Uterus (tissue), 3 donors: ENCODE measurements at regions not wholly inside any gene's neighbourhood (a gene's known extent, or its start where the extent isn't known, plus 50 kb on each side); places are given as distances from the start of the nearest gene placed in this dataset.

Experiments used
- DNase-seq, 2 donors: peaks; one replicate each; pipeline ENCODE4 v3.0.0-alpha.2; 2019 to 2020
- H3K27ac ChIP-seq, 2 donors: fragments of 200-600 bp; sonication (generic); 1 replicate in 1 of 2; 2 replicates in 1 of 2; pipeline ENCODE4 v1.5.1; 2016 to 2018
- H3K27me3 ChIP-seq, 2 donors: fragments of 200-600 bp; sonication (generic); one replicate each; pipeline ENCODE4 v1.5.1; 2018 to 2019; ENCODE audit warnings: control low read depth in 1 of 2
- H3K36me3 ChIP-seq, 2 donors: fragments of 200-600 bp; sonication (generic); one replicate each; pipeline ENCODE4 v1.5.1; 2019; ENCODE audit warnings: control low read depth in 1 of 2
- H3K4me1 ChIP-seq, 2 donors: fragments of 200-600 bp; sonication (generic); one replicate each; pipeline ENCODE4 v1.5.1; 2018 to 2019; ENCODE audit warnings: control low read depth in 1 of 2
- H3K4me3 ChIP-seq, 2 donors: fragments of 200-600 bp; sonication (generic); 1 replicate in 1 of 2; 2 replicates in 1 of 2; pipeline ENCODE4 v1.5.1; 2018 to 2019; ENCODE audit warnings: mild to moderate bottlenecking in 1 of 2
- H3K9me3 ChIP-seq, 2 donors: fragments of 200-600 bp; sonication (generic); one replicate each; pipeline ENCODE4 v1.5.1; 2019; ENCODE audit warnings: control low read depth in 1 of 2
- POLR2A ChIP-seq, 2 donors: fragments of 450-650 bp; IDR thresholded peaks; one replicate each; pipeline ENCODE4 v1.6.1; 2016; ENCODE audit warnings: antibody characterized with exemption in 2 of 2, mild to moderate bottlenecking in 1 of 2, moderate library complexity in 1 of 2
- intact Hi-C: fragments of 100-400 bp; cut with DNase I; formaldehyde crosslinking; loops from one replicate; pipeline ENCODE4 v1.15.1; 2023; ENCODE audit warnings: low total_unique reads
- TF ChIP-seq, protein P1 (sequence below), 4 experiments: fragments of 200-600 bp in 2 of 4; fragments of 450-650 bp in 2 of 4; sonication (generic) in 2 of 4; IDR thresholded peaks; one replicate each; pipeline ENCODE4 v1.5.1; 2016 to 2019; ENCODE audit warnings: antibody characterized with exemption in 4 of 4, mild to moderate bottlenecking in 2 of 4, moderate library complexity in 1 of 4
- donor health status: DM: yes; HTN: yes; CAD: no.

DNA sequence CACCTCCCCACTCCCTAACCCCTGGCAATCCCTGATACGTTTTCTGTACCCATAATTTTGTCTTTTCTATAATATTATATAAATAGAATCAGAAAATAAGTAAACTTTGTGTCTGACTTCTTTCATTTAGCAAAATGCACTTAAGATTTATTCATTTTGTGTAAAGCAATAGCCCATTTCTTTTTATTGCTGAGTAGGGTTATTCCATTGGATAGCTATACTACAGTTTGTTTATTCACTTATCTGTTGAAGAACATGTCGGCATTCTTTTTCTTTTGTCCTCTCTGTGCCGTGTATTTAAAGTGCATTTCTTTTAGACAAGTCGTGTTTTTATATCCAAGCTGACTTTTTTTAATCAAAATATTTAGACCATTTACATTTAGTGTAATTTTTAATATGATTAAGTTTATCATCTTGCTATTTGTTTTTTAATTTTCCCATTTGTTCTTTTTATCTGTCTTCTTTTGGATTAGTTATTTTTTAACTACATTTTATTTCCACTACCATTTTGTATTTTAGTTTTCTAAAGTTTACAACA lies 176.4 kb upstream of the TSHZ3 start:
- TF ChIP-seq POLR2A (IDR thresholded peaks at IDR 0.05) = no peak
- TF ChIP-seq, protein P1, sequence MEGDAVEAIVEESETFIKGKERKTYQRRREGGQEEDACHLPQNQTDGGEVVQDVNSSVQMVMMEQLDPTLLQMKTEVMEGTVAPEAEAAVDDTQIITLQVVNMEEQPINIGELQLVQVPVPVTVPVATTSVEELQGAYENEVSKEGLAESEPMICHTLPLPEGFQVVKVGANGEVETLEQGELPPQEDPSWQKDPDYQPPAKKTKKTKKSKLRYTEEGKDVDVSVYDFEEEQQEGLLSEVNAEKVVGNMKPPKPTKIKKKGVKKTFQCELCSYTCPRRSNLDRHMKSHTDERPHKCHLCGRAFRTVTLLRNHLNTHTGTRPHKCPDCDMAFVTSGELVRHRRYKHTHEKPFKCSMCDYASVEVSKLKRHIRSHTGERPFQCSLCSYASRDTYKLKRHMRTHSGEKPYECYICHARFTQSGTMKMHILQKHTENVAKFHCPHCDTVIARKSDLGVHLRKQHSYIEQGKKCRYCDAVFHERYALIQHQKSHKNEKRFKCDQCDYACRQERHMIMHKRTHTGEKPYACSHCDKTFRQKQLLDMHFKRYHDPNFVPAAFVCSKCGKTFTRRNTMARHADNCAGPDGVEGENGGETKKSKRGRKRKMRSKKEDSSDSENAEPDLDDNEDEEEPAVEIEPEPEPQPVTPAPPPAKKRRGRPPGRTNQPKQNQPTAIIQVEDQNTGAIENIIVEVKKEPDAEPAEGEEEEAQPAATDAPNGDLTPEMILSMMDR (IDR thresholded peaks at IDR 0.05) = no peak
- peaks cover 0 to 12% of the 10 kb centered on the region in 2 donors for H3K9me3 ChIP-seq
- intact Hi-C loops = no loop called here
- no peak for DNase-seq
- no peaks in the 10 kb centered on the region for H3K27me3 ChIP-seq
- H3K27ac ChIP-seq = no peak overlapping the region
- H3K4me3 ChIP-seq = no peak overlapping the region
- H3K4me1 ChIP-seq = no peaks in the 10 kb centered on the region
- no peaks in the 10 kb centered on the region for H3K36me3 ChIP-seq

DNA sequence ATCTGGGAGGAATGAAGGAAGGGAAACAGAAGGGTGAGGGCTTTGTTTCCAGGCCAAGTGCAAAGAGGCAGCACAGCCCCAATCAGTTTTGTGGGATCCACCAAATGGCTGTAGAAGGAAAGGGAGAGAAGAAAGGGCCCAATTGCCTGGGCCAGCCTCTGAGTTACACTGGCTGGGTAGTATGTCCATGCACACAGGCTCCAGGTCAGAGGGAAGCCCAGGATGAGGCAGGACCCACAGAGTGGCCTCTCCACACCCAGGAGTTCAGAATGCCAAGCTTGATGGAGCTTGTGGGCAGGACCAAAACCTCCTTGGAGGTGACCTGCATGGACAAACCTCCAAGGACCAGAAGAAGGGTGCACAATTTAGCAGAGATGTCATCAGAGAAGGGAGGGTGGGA lies 178.2 kb upstream of the TSHZ3 start:
- no peak overlapping the region for H3K4me3 ChIP-seq
- TF ChIP-seq POLR2A (IDR thresholded peaks at IDR 0.05) = no peak
- TF ChIP-seq, protein P1 (IDR thresholded peaks at IDR 0.05) = no peak
- DNase-seq = no peak
- no peaks in the 10 kb centered on the region for H3K36me3 ChIP-seq
- peaks cover 0 to 12% of the 10 kb centered on the region in 2 donors for H3K9me3 ChIP-seq
- H3K27ac ChIP-seq = no peak overlapping the region
- no peaks in the 10 kb centered on the region for H3K4me1 ChIP-seq
- intact Hi-C loops = no loop called here
- no peaks in the 10 kb centered on the region for H3K27me3 ChIP-seq

DNA sequence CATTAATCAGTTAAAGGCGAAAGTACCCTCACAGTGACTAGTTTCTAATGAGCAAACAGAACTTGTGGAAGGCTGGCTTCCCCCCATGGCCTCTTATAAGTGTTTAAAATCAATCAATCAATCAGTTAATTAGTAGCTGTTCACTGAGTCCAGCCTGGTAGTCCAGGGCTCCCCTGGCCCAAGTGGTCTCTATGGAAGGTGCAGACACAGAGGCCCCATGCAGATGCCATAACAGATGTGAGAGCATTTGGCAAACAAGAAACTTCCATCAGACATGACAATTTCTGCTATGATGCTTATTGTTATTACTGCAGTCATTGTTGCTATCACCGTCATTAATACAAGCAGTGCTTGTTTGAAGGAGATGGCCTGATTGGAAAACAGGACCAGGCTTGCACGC lies 179.0 kb upstream of the TSHZ3 start:
- no peak for DNase-seq
- H3K27me3 ChIP-seq = no peaks in the 10 kb centered on the region
- H3K27ac ChIP-seq = no peak overlapping the region
- H3K36me3 ChIP-seq = no peaks in the 10 kb centered on the region
- no peaks in the 10 kb centered on the region for H3K4me1 ChIP-seq
- intact Hi-C loops = no loop called here
- no peak overlapping the region for H3K4me3 ChIP-seq
- no peak for TF ChIP-seq POLR2A (IDR thresholded peaks at IDR 0.05)
- TF ChIP-seq, protein P1 (IDR thresholded peaks at IDR 0.05) = no peak
- H3K9me3 ChIP-seq = peaks cover 0 to 12% of the 10 kb centered on the region in 2 donors

DNA sequence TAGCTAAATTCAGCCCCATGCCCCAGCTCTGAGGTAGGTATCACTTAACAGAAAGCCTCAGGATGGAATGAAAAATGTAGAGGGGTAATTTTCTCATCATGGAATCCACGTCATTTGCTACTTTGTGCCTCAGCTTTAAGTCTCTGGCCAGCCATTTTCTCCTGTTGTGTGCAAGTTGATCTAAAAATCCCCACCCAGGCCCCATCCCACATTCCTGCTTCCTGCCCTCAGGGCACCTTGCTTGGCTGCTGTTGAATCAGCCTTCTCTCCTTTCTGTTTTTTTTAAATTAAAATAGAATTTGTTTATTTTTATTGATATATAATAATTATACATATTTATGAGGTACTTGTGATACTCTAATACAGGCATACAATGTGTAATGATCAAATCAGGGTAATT lies 179.9 kb upstream of the TSHZ3 start:
- H3K27ac ChIP-seq = no peak overlapping the region
- intact Hi-C loops = no loop called here
- TF ChIP-seq POLR2A (IDR thresholded peaks at IDR 0.05) = no peak
- DNase-seq = no peak
- H3K4me1 ChIP-seq = no peaks in the 10 kb centered on the region
- no peak overlapping the region for H3K4me3 ChIP-seq
- no peaks in the 10 kb centered on the region for H3K36me3 ChIP-seq
- H3K27me3 ChIP-seq = no peaks in the 10 kb centered on the region
- peaks cover 0 to 12% of the 10 kb centered on the region in 2 donors for H3K9me3 ChIP-seq

DNA sequence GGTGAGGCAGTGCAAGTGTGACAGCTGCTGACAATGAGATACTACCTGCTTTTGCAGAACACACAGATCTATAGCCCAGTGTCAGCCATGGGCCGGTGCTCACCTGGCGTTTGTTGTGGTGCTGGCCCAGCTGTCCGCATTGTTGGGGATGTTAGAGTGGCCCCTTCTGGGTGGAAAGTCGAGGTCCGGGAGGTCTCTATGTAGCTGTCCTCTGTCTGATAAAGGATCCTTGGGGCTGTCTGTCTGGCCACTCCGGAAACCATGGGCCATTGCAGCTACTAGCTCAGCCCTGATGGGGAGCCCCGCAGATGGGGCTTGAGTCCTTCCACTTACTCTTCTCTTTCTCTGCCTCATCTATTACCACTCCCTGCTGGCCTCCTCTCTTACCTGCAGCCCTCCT lies 181.5 kb upstream of the TSHZ3 start:
- Histone ChIP-seq H3K36me3 (no peaks in the 10 kb centered on the region), H3K27me3 (no peaks in the 10 kb centered on the region), H3K9me3 (peaks cover 0 to 7% of the 10 kb centered on the region in 2 donors), H3K27ac (no peak overlapping the region), H3K4me3 (no peak overlapping the region), H3K4me1 (no peaks in the 10 kb centered on the region)
- TF ChIP-seq POLR2A (IDR thresholded peaks at IDR 0.05) = no peak
- TF ChIP-seq, protein P1 (IDR thresholded peaks at IDR 0.05) = no peak
- intact Hi-C loops = no loop called here
- DNase-seq = no peak

DNA sequence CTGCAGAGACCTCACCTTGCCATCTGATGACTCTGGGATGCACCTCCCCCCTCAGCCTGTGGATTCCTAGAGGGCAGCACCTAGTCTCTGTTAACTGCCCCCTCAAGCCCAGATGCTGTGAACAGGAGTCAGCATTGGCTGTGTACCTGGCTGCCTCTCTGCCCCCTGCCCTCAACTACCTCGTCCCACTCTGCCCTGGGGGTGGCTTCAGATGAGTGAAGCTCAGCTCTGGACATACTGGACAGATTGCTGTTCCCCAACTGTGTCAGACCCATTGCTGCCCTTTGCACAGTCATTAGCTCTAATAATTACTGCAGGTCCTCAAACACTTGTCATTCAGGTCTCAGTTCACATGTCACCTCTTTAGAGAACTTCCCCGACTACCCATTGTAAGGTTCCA lies 182.1 kb upstream of the TSHZ3 start:
- no peak for DNase-seq
- Histone ChIP-seq H3K36me3 (no peaks in the 10 kb centered on the region), H3K9me3 (peaks cover 0 to 2% of the 10 kb centered on the region in 2 donors), H3K4me3 (no peak overlapping the region), H3K27me3 (no peaks in the 10 kb centered on the region), H3K4me1 (no peaks in the 10 kb centered on the region), H3K27ac (no peak overlapping the region)
- TF ChIP-seq, protein P1 (IDR thresholded peaks at IDR 0.05) = no peak
- no peak for TF ChIP-seq POLR2A (IDR thresholded peaks at IDR 0.05)
- intact Hi-C loops = no loop called here
